ENCODE measurements at regions not wholly inside any gene's neighbourhood (a gene's known extent, or its start where the extent isn't known, plus 50 kb on each side); places are given as distances from the start of the nearest gene placed in this dataset.

DNA sequence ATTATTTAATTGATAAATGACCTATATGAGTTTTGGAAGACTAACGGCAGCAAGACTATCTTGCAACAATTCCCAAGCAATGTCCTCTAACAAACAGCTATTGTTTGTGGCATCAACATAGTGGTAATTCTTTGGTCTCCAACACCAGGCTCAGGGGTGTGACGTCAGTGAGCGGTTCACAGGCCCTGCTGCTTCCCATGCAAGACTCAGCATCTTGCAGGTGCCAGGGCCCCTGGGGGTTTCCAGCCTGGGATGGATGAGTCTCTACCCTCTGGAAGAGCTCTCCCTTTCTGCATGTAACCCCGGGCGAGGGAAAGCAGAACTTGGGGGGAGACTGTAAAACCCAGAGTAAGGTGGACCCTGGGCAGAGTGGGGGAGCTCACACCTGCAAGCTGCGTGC is 164.7 kb downstream of the ACTR3B start (continued):
- TF ChIP-seq CSRNP3 (CRISPR knock-in tag; IDR thresholded peaks at IDR 0.05) (no peak), ZNF8 (CRISPR knock-in tag; IDR thresholded peaks at IDR 0.05) (no peak), ISL1 (CRISPR knock-in tag; IDR thresholded peaks at IDR 0.05) (no peak), CSDC2 (CRISPR knock-in tag; IDR thresholded peaks at IDR 0.05) (no peak), PPARA (CRISPR knock-in tag; IDR thresholded peaks at IDR 0.05; ENCODE audit: borderline replicate concordance) (no peak)

- no peak for ATAC-seq
- TF ChIP-seq, protein P1, sequence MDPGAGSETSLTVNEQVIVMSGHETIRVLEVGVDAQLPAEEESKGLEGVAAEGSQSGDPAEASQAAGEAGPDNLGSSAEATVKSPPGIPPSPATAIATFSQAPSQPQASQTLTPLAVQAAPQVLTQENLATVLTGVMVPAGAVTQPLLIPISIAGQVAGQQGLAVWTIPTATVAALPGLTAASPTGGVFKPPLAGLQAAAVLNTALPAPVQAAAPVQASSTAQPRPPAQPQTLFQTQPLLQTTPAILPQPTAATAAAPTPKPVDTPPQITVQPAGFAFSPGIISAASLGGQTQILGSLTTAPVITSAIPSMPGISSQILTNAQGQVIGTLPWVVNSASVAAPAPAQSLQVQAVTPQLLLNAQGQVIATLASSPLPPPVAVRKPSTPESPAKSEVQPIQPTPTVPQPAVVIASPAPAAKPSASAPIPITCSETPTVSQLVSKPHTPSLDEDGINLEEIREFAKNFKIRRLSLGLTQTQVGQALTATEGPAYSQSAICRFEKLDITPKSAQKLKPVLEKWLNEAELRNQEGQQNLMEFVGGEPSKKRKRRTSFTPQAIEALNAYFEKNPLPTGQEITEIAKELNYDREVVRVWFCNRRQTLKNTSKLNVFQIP (CRISPR knock-in tag; IDR thresholded peaks at IDR 0.05; ENCODE audit: borderline replicate concordance, low read depth), result no peak
- TF ChIP-seq PATZ1 (CRISPR knock-in tag; IDR thresholded peaks at IDR 0.05; ENCODE audit: borderline replicate concordance) (no peak), ZNF8 (CRISPR knock-in tag; IDR thresholded peaks at IDR 0.05) (no peak), ZNF565 (CRISPR knock-in tag; conservative IDR thresholded peaks at IDR 0.05; ENCODE audit: low read depth) (no peak), ZFP30 (CRISPR knock-in tag; IDR thresholded peaks at IDR 0.05) (no peak), CSDC2 (CRISPR knock-in tag; IDR thresholded peaks at IDR 0.05) (no peak), TCF4 (CRISPR knock-in tag; IDR thresholded peaks at IDR 0.05; ENCODE audit: borderline replicate concordance) (no peak), OSR1 (CRISPR knock-in tag; IDR thresholded peaks at IDR 0.05) (no peak), ZNF70 (CRISPR knock-in tag; IDR thresholded peaks at IDR 0.05) (no peak), GLIS3 (CRISPR knock-in tag; IDR thresholded peaks at IDR 0.05) (no peak), ZFP3 (CRISPR knock-in tag; IDR thresholded peaks at IDR 0.05) (no peak), SNAI2 (CRISPR knock-in tag; IDR thresholded peaks at IDR 0.05) (no peak), ARNTL (CRISPR knock-in tag; IDR thresholded peaks at IDR 0.05; ENCODE audit: borderline replicate concordance, low read depth) (no peak), BACH2 (CRISPR knock-in tag; IDR thresholded peaks at IDR 0.05; ENCODE audit: borderline replicate concordance) (no peak), RARB (CRISPR knock-in tag; IDR thresholded peaks at IDR 0.05) (no peak), ISL1 (CRISPR knock-in tag; IDR thresholded peaks at IDR 0.05) (no peak), PPARA (CRISPR knock-in tag; IDR thresholded peaks at IDR 0.05; ENCODE audit: borderline replicate concordance) (no peak), TOX (CRISPR knock-in tag; IDR thresholded peaks at IDR 0.05; ENCODE audit: borderline replicate concordance) (no peak), ESRRG (CRISPR knock-in tag; IDR thresholded peaks at IDR 0.05) (no peak)
- TF ChIP-seq, protein P2, sequence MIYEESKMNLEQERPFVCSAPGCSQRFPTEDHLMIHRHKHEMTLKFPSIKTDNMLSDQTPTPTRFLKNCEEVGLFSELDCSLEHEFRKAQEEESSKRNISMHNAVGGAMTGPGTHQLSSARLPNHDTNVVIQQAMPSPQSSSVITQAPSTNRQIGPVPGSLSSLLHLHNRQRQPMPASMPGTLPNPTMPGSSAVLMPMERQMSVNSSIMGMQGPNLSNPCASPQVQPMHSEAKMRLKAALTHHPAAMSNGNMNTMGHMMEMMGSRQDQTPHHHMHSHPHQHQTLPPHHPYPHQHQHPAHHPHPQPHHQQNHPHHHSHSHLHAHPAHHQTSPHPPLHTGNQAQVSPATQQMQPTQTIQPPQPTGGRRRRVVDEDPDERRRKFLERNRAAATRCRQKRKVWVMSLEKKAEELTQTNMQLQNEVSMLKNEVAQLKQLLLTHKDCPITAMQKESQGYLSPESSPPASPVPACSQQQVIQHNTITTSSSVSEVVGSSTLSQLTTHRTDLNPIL (CRISPR knock-in tag; IDR thresholded peaks at IDR 0.05; ENCODE audit: low read depth), result no peak
Observed at GRCh38 chr7:152924826-152925411, 165.4 kb downstream of the ACTR3B start.

DNA sequence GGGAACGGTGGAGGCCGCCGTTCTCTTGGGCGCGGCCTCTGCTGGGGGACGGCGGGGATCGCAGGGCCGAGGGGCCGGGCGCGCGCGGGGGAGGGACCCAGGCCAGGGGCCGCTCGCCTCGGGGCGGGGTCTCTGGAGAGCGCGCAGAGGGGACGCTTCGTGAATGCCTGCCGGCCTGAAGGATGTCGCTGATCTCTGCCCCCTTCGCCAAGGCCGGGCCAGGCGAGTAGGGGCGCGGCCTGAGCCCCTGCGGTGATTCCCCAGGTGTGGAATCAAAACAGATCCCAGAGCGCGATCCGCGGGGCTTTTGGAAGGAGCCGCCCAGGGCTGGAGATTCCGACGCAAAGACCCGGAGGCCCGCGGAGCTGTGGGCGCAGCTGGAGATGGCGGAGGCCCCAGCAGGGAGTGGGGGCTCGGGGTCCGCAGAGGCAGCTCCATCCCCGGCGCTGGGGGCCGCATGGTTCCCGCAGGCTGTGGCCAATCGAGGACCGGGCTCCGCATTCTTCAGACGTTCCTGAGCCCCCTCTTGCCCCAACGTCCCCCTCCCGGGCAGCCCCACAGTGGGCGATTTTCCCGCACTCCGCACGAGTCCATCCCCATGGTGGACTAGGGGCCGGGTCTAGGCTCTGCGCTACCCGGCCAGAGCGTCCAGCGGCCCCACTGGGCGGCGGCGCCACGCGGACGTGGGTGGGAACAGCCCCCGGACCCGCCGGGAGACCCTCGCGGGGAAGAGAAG is 166.0 kb downstream of the ACTR3B start:
- no peak for ATAC-seq
- TF ChIP-seq ARNTL (CRISPR knock-in tag; IDR thresholded peaks at IDR 0.05; ENCODE audit: borderline replicate concordance, low read depth) (no peak), TOX (CRISPR knock-in tag; IDR thresholded peaks at IDR 0.05; ENCODE audit: borderline replicate concordance) (no peak), ZNF565 (CRISPR knock-in tag; conservative IDR thresholded peaks at IDR 0.05; ENCODE audit: low read depth) (no peak), ZFP3 (CRISPR knock-in tag; IDR thresholded peaks at IDR 0.05) (no peak), CSDC2 (CRISPR knock-in tag; IDR thresholded peaks at IDR 0.05) (no peak), PPARA (CRISPR knock-in tag; IDR thresholded peaks at IDR 0.05; ENCODE audit: borderline replicate concordance) (no peak), SNAI2 (CRISPR knock-in tag; IDR thresholded peaks at IDR 0.05) (no peak), ISL1 (CRISPR knock-in tag; IDR thresholded peaks at IDR 0.05) (no peak), RARB (CRISPR knock-in tag; IDR thresholded peaks at IDR 0.05) (no peak), TCF4 (CRISPR knock-in tag; IDR thresholded peaks at IDR 0.05; ENCODE audit: borderline replicate concordance) (no peak), ZNF70 (CRISPR knock-in tag; IDR thresholded peaks at IDR 0.05) (no peak), TSHZ2 (CRISPR knock-in tag; IDR thresholded peaks at IDR 0.05) (no peak), ZNF8 (CRISPR knock-in tag; IDR thresholded peaks at IDR 0.05) (no peak)
- TF ChIP-seq, protein P2 (CRISPR knock-in tag; IDR thresholded peaks at IDR 0.05; ENCODE audit: low read depth), result no peak

All from SK-N-SH treated with all-trans-retinoic acid at 6 μM for 48 hours (cell line).